NCI-H146 (cell line): ENCODE measurements at regions not wholly inside any gene's neighbourhood (a gene's known extent, or its start where the extent isn't known, plus 50 kb on each side); places are given as distances from the start of the nearest gene placed in this dataset.

Experiments
- DNase-seq: peaks from one replicate; lab custom pipeline; 2025; lab: John Stamatoyannopoulos, UW

DNA sequence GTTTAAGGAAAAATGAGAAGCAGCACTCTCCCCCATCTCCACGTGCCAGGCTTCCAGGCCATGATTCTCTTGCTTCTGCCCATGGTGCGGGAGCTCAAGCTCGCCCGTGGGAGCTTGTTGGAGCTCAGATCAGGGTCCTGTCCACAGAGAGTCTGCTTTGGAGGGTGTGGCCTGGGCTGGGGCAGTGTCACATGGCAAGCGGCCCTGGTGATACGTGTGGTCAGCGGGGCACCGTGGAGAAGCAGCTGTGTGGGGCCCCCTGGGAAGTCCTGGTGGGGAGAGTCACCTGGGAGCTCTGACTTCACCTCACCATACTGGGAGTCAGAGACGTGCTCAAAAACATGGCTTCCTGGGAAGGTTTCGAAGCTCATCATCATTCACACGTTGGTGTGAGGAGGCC is 275.3 kb downstream of the GADD45G start:
- peak; percentile 29 for DNase-seq

DNA sequence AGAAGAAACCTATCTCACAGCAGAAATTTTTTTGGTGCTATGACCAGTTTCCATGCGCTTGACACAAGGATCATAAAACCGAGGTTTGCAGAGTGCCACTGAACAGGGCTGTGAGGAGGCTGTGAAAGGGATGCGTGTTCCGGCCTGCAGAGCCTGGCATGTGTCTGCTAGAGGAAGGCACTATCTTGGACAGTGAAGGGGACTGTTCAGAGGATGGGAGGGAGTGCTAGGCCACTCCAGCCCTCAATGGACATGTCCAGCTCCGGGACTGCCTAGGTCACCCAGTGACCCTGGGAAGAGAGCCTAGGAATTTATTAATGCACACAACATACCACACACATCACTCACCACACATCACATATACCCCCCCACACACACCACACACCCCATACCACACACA is 275.9 kb downstream of the GADD45G start:
- DNase-seq: no peak

DNA sequence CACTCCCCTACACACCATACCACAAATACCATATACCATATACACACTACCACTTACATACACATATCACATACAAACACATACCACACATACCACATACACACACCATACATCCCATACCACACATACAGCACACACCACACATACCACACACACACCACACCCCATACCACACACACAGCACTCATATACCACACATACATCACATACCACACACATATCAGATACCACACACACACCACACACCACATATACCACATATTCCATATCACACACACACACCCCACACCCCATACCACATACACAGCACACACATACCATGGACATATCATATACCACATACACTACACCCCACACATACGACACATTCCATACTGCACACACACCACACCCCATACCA is 276.6 kb downstream of the GADD45G start:
- DNase-seq: no peak

DNA sequence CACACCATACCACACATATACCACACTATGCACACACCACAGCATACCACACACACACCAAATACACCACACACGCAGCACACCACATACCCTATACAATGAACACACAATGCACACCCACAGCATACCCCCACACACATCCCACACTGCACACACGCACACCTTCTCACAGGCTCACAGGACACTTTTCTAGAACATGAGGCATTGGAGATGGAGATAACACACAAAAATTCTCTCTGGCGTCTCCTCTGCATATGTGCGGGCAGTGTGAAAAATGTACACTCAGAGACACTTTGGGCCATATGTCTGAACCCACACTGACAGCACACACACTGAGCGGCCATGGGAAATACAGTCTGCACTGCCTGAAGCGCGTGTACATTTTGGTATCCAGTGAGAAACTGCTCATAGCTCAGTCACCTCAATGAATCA is 278.1 kb downstream of the GADD45G start:
- DNase-seq: no peak

DNA sequence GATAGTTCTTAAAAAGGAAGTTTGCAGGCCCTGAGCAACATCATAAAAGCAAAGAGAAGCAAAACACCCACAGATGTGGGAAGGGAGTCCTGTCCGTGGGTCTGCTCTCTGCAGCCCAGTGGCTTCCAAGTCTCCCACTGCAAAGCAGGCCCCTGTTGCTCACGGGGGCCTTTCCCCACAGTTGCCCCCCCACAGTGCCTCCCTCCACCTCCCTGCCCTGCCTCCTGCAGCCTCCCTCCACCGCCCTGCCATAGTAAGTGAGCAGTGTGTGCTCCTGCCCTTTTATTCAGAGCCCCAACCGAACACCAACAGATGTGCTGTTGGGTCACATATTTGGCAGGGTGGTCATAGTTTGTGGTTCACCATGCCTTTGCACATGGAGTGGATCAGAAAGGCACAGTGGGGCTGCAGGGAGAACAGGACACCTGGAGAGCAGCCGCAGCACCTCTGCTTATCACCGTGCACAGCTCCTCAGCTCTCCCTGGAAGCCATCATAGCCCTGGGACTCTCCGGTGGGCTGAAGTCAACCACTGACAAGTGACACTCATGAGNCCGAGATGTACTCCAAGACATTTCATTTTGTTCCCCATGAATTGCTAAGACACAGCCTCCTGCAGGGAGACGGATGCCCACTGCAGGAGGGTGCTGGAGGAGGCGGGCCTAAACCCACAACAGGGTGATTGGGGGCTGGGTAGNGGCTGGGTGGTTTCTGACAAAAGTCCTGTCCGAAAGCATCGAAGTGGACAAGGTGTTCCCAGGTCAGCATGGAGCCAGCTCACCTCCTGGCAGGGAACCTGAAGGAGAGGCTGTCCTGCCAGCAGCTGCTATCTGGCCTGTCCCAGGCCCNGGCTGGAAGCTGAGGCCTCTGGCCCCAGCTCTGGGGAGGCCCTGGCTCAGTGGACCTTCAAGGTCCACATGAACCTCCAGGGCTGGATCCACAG is 278.9 kb downstream of the GADD45G start:
- DNase-seq: no peak

DNA sequence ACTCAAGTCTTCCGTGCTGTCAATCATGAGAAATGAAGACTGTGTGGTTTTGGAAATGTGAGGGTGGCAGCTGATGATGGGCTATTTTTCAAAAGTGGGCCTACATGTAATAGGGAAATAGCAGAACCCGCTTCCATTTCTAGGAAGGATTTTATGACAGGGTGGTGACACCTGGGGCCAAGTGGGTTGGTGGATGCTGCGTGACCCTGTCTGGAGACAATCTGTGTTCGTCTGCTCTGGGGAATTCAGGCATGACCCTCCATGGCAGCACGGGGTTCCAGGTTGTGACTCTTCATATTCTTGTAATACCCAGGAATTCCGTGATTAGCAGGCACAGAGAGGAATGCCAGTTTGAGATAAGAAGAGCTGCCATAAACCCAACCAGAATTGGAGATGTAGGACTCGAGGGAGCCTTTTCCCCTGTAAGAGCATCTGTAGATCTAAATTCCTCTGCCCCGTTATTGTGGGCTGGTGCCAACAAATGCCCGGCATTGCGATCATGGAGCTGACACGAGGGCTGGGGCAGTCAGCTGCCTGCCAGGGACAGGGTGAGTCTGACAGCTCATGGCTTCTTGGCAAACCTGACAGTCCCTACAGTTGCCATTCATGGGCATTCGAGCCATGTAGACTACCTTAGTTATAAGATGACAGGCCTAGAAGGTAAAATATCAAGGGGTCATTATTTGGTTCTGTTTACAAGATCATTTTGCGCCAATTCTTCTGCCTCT is 279.7 kb downstream of the GADD45G start:
- no peak for DNase-seq

DNA sequence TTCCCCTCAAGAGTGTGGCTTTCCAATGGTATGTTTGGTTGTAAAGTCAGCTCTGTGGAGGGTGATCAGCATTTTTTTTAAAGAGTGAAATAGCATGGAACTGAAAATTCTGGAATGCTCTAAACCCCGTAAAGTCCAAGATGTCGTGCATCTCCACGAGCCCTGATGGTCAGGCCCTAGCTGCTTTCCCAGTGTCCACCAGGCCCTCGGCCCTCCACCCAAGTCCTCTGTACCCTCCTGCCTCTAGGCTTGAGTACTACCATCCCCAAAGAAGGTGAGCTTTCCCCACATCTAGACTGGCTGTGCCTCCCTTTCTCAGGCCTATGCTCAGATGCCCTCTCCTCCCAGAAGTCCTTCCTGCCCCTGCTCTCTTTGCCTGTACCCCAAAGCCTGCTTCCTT is 280.3 kb downstream of the GADD45G start:
- DNase-seq: no peak

DNA sequence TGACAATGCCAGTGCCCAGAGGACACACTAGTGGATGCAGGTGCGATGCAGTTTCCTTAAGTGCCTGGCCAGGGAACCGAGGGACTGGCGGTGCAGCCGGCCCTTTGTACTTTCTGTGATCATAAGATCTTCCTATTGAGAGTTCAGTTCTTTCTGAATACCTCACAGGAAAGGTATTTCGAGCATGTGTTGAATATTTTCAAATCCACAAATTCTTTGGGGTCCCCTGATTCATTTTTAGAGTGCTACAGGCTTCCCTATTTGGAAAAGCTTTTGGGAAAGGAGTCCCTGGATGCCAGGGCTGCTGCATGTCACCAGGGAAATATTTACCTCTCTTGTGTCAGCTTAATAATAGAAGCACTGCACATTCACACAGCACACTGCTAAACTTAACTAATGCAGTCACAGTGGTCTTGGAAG is 281.5 kb downstream of the GADD45G start:
- DNase-seq: no peak

DNA sequence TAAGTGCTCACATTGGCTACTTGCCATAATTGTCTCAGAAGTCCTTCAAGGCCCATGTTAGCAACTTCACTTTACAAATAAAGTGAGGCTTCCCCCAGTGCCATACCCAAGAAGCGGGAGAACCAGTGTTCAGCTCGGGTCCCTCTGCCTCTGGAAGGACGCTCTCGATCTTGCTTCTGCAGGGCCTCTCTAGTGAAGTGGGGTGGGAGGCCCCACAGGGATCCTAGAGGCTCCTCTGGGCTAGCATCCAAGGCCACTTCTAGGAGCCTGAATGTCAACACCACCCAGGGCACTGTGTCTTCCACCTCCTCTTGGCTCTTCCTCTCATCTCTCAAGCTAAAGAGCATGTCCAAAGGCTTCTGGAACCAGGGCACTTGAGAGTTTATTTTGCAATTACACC is 282.5 kb downstream of the GADD45G start:
- no peak for DNase-seq

DNA sequence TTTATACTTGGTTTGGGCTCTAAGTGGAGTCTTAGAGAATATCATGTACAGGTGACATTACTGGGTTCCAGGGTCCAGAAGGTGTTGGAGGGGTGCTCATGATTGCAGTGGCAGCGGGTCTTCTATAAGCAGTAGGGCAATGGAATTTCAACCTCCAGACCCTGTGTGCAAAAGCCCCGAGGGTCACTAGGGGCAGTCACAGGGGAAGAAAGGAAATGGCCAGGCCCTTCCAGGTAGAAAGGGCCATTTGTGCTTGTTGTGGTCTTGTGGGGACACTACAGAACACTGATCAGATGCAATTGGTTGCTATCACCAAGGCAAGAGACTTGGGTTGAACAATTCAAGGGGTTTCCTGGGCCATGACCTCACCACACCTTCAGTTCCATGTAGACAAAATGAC is 283.4 kb downstream of the GADD45G start:
- DNase-seq: no peak

DNA sequence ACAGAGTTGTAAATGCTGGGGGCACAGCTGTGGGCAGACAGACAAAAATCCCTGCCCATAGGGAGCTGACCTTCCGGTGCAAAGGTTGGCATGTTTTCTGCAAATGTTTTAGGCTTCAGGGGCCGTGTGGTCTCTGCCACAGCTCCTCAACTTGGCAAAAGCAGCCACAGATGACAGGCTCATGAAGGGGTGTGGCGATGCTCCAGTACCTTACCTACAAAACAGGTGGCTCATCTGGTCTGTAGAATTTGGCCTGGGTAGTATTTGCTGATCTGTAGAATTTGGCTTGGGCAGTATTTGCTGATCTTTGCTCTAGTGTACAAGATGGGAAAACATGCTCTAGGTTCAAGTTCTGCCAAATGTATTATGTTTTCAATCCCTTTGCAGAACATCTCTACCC is 283.9 kb downstream of the GADD45G start:
- DNase-seq: no peak

DNA sequence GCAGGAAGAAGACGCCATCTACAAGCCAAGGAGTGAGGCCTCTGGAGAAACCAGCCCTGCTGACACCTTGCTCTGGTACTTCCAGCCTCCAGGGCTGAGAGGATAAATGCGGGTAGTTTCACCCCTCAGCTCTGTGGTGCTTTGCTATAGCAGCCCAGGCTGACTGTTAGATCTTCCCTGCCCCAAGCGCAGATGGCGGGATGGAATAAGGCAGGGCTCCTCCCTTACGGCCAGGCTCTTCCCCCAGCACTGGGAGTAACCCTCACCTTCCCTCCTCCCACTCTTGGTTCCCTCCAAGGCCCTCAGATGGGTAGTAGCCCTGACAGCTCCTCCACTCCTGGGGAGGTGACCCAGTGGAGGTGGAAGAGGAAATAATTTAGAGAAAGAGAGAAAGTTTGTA is 285.1 kb downstream of the GADD45G start:
- DNase-seq: no peak

DNA sequence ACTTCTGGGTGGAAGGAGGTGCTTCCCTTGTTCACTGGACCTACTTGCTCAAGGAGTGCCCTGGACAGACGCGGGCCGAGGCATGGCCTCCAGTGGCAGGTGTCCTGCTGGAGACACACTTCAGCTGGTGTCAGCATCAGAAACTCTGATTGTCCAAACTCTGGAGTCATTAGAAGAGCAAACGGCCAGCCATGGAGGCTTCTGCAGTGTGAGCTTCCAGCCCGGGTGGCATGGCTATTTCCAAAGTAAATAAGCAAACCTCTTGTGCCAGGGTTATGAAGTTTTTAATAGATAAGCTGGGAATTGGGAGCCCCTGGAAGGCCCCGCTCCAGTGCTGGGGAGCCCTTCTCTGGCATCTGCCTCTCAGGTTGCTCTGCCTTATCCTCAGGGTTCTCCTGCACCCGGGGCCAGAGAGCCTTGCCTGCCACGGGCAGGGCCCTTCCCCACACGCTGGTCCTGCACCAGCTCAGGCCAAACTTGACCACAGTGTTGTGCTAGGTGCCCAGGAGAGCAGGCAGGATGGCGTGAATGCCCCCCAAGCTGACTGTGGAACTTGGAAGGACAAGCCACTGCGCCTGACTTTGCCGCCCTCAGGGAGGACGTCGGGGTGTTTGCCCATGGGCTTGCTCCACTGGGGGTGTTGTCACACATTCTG is 285.6 kb downstream of the GADD45G start:
- no peak for DNase-seq

DNA sequence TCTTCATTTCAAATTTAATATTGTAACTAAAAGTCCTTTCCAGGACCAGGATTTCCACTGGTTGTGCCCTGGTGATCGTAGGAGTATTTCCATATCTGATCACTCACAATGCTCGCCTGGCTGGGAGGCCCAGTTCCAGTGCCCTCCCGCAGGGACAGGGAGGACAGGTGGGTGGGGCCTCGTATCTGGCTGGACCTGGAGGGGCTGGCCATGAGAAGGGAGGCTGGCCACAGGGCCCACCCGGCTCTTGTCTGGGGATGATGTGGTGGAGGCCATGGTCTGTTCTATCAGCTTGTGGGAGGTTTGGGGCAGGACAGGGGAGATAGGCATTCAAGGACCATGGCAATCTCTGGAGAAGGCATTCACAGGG is 286.4 kb downstream of the GADD45G start:
- no peak for DNase-seq

DNA sequence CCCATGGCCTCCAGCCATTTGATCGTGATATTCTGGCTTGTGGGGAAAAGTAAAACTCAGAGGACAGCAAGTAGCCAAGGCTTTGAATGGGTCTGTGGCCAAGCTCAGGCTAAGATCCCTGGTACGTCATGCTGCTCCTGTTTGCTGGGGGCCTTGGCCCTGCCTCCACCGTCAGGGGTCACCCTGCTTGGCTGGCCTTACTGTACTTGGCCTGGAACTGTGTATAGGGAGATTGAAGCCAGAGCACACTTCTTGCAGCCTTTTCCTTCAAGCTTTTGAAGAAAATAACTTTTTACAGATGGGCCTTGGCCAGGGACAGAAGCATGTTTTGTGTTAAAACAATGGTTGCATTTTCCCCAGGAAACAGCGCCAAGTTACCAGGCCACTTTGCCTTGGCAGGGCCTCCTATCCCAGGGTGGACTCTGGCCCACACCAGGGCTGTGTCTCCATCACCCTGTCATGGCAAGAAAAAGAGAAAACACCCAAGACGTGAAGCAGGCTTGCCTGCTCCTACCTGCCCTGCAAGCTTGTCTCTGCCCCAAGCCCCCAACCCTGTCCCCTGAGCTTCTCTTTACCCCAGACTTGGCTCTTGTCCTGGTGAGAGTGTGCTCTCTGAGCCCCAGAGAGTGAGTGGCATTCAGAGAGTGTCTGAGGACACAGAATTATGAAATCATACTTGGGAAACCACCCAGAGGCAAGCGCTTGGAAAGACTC is 286.9 kb downstream of the GADD45G start:
- DNase-seq: no peak

DNA sequence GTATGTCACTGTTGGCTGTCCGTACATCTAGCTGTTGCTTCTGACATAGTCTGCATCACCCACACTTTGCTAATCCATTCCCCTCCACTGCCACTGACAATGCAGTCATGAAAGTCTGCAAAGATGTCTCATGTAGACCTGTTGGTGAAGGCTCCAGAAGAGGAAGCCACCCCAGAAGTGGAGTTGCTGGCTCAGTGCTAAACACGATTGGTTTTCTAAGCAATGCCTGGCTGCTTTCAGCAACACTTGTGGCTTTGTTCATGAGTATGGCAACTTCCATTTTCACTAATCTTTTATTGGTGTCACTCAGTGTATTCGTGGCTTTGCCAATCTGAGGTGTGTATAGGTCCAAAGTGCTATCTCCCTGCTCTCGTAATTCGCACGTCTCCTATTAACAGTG is 288.1 kb downstream of the GADD45G start:
- DNase-seq: no peak

DNA sequence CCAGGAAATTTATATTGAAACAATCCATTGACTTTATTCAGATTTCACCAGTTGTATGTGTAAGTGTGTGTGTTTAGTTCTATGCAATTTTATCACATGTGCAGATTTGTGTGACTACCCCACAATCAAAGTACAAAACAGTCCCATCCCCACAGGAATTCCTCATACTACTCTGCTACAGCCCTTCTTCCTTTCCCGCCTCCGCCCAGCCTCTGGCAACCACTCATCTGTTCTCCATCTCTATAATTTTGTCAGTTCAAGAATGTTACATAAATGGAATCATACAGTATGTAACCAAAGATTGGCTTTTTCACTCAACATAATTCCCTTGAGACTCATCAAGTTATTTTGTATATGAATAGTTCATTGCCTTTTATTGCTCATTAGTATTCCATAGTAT is 289.1 kb downstream of the GADD45G start:
- no peak for DNase-seq

DNA sequence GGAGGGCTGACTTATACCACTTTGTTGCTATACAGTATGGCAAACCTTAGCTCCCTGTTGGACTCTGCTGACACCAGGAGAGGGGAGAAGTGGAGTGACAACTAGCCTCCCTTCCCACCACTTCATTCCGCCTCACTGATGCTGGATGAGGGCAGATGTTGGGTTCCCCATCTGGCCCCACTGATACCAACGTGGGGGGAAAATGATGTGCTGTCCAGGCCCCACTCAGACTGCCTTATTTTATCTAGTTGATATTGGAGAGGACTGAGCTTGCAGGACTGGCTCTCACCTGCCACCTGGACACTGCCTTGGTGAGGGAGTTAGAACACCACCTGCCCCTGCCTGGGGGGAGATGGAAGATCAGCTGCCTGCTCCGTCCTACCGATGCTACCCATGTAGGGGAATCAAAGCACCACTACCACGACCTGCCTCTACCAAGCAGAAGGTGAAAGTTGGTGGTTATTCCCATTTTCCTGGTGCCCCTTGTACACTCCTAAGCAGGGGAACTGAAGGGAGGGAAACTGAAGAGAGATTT is 292.1 kb downstream of the GADD45G start:
- peak; percentile 12 for DNase-seq

DNA sequence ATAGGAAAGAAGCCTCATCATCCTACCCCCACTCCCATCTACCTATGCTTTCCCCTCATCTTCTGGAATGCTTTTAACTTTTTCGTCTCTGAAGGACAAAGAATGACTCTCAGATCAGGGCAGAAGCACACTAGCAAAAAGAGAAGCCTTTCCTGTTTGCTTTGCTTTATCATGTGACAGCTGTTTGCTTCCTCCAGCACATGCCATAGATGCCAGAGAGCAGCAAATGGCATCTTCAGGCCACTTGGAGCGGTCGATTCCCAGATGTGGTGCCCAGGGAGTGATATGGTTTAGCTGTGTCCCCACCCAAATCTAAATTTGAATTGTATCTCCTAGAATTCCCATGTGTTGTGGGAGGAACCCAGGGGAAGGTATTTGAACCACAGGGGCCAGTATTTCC is 294.8 kb downstream of the GADD45G start:
- no peak for DNase-seq

DNA sequence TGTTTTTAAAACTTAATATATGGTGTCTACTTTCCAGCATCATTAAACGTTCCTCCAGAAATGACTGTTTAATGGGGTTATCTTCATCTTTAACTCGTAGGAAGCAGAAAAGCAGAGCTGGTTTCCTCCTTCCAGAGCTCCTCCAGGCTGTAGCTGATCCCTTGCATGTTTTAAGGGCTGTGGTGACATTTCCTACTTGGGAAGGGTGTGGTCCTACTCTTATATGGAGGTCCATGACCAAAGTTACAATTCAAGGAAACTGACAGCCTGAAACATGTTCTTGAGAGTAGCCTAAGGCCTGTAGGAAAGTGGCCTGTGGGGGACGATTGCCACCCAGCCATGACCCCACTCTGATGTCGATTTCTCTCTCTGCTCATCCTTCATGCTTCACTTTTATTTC is 297.1 kb downstream of the GADD45G start:
- no peak for DNase-seq

DNA sequence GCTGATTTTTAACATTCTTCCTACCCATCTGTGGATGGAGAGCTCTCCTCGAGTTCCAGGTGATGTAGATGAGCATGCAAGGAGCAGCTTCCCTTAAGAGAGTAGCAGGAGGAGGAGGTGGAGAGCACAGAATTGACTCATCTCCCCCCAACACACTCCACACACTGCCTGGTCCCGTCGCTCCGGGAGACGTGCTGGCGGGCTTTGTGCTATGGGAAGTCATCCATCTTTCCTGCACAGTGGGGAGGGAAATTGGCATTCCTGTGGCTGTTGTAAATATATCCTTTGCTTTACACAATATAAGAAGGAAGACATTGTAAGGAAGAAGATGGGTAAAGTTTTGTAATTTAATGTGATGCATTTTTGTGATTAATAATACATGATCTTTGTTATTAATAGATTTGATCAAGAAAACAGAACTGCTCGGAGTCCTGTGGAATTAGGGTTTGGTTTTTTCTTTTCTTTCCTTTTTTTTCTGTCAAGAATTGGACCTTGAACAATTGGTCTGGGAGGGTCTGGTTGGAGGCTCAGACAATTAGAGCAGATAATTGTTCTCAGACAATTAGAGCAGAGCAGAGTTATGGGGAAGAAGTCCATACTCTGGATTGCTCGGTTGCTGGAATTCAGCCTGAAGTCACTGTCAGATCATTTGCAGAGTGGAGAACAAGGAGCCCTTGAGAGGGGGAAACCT is 297.8 kb downstream of the GADD45G start:
- DNase-seq: no peak

DNA sequence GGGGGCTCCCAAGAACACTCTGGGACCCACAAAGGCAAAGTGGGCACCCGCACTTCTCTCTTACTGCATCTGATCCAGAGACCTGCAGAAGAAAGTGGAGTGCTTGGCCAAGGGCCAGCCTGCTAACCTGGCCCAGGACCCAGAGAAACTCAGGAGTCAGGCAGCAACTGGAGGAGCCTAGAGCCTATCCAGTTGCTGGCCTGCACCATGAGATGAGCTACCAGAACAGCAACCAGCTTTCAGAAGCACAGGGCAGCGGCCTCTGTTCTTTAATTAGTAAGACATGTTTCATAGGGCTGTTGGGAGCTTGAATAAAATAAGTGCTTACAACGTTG is 298.3 kb downstream of the GADD45G start:
- no peak for DNase-seq
